Stimulated activated CD4-positive, alpha-beta T cell treated with anti-CD3 and anti-CD28 coated beads, TNF-alpha, amount 100 ng/mL, for 4 hours (primary cell): ENCODE measurements at regions not wholly inside any gene's neighbourhood (a gene's known extent, or its start where the extent isn't known, plus 50 kb on each side); places are given as distances from the start of the nearest gene placed in this dataset.
"Not testable (repeated sequence)": the region's sequence is repeated elsewhere in the genome, so short reads cannot be mapped to it uniquely, and the experiment has no call there.

ENCODE experiments used
- DNase-seq, 3 experiments: peaks; one replicate each; pipeline ENCODE4 v3.0.0-alpha.2; 2020; ENCODE audit warnings: low read depth in 3 of 3

DNA sequence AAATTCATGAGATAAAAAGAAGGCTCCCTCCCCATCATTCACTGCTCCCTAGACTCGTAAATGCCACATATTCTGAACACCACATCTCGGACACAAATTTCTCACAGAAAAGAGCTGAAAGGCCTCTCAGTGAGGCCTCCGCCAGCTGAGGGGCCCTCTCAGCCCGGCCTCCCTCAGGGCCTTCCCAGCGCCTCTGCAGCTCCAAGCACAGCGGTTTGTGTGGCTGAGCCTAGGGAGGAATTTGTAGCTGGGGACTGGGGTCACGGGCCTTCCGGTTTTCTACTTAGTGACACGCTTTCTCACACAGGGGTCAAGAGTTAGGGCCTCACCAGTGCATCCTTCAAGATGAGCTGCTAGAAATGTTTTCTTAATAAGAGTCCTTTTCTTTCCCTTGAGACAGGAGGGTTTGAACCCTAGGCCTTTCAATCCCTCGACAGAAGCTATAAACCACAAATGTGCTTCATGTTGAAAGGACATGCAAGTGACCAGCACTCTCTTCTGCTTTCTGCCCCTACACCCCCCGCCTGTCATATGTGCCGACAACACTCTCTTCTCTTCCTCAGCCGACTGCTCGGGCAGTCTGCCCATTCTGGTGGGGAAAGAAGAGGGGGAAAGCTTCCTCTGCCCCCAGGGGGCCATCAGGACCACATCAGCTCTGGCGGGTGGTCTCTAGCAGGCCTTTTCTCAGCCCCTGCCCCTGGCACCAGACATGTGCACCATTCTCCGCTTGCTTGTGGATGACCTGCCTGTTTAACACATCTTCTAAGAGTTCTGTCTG is 104.9 kb downstream of the CHIC2 start:
- DNase-seq, result no peak

DNA sequence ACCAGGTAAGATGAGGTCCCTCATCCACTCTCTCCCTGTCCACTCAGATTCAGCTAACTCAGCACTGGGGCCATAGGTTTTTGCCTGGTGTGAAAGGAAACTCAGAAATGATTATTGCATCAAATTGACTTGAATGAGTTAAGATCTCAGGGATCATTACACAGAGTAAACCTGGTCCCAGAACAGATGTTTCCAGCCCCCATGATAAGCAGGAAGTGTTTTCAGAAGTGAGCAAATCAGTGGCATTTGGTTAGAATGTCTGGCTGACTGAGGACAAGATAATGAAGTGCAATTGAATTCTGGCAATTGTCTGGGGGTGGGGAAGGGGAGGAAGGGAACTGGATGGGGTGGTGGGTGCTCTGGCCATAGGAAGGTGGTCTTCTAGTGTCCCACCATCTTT is 108.0 kb downstream of the CHIC2 start:
- no peak for DNase-seq

DNA sequence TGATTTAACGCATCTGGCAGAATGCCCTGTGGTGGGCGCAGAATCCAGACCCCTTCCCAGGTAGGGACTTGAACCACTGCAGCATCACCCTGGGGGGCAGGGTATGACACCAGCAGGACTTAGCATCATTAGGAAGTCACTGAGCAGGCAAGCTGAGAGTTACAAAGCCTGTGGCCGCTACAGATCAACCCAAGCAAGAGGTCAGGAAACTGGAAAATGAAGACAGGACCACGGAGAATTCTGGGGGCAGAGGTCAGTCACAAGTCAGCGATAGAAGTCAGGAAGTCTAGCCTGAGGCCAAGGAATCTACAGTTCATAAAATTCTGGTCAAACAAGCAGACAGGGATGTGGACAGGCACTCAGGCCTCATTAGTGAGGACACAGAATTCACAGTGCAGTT is 108.4 kb downstream of the CHIC2 start:
- no peak for DNase-seq

DNA sequence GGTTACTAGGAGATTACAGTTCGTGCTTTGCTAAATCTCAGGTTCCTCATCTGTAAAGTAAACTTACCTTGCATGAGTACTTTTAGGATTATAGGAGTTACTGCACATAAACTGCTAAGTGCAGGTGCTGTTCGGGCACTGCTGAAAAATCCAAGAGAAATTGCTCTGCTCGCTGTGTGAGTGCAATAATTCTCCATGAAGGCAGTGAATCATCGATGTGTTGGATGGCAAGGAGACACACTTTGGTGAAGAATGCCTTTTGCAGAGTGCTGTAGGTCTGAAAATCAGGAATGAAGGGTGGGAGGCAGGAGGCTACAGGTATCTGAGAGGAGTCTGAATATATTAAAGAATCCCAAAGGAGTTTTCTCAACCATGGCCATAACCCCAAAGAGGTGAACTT is 113.0 kb downstream of the CHIC2 start:
- DNase-seq, result no peak

- DNase-seq, result no peak
Observed at GRCh38 chr4:53943345-53944085, 120.9 kb downstream of the CHIC2 start.

DNA sequence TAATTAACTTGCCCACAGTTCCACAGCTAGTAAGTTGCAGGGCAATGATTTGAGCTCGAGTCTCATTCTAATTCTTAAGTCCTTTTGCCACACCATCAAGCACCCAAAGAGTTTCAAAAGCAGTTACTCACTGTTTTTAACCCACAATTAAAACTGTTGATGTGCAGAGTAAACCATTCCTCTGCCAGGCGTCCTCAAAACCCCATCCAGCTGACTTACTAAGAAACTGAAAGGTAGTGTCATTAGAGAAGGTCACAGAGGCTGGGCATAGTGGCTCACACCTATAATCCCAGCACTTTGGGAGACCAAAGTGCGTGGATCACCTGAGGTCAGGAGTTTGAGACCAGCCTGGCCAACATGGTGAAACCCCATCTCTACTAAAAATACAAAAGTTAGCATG is 121.7 kb downstream of the CHIC2 start:
- DNase-seq, result no peak

DNA sequence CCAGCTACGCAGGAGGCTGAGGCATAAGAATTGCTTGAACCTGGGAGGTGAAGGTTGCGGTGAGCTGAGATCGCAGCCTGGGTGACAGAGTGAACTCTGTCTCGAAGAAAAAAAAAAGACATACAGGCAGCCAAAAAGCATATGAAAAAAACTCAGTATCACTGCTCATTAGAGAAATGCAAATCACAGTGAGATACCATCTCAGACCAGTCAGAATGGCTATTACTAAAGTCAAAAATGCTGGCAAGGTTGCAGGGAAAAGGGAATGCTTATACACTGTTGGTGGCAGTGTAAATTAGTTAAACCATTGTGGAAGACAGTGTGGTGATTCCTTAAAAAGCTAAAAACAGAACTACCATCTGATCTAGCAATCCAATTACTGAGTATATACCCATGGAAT is 123.1 kb downstream of the CHIC2 start:
- no peak for DNase-seq

GRCh38 chr4:53939892-53940291 is 124.5 kb downstream of the CHIC2 start:
- DNase-seq, result not testable (repeated sequence)

- DNase-seq, result no peak
Observed at GRCh38 chr4:53937918-53938317, 126.5 kb downstream of the CHIC2 start.

- no peak for DNase-seq
Observed at GRCh38 chr4:53937327-53937726, 127.1 kb downstream of the CHIC2 start.

GRCh38 chr4:53935780-53936179 is 128.6 kb downstream of the CHIC2 start:
- no peak for DNase-seq

- DNase-seq, result no peak
Observed at GRCh38 chr4:53932796-53933610, 131.4 kb downstream of the CHIC2 start.

DNA sequence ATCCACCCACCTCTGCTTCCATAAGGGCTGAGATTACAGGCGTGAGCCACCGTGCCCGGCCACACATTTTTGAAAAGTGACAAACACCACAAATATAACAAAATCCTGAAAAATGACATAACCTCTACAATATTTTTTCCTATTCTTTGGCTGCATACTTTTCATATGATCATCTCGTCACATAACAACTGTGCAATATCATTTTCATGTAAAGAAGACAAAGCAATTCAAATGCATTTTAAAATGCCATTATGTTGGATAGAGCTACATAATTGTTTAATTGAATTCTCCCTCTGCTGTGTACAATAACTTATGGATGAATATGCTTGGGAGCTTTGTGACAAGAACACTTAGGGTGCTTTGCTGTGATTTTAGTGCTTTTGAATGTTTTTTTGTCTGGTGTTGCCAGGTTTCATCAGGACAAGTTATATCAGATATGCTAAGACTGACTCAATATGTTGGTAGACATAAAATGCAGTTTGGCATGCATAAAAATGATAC is 132.9 kb downstream of the CHIC2 start:
- DNase-seq, result no peak

GRCh38 chr4:53929955-53930798 is 134.2 kb downstream of the CHIC2 start:
- peak; percentile 5 to 20 (median 11) for DNase-seq

DNA sequence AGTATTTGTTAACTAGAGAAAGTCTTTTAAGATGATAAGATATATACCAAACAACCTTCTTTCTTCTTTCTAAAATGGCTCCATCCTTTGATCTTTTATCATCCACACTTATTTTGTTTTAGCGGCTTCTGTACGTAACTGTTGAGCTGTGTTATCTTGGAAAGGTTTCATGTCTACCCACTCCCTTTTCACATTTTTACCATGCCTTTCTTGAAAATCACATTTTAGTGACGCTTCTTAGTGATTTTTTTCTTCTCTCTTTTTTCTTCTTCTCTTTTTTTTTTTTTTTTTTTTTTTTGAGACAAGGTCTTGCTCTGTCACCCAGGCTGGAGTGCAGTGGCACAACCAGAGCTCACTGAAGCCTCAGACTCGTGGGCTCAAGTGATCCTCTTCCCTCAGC is 135.1 kb downstream of the CHIC2 start:
- DNase-seq, result no peak

DNA sequence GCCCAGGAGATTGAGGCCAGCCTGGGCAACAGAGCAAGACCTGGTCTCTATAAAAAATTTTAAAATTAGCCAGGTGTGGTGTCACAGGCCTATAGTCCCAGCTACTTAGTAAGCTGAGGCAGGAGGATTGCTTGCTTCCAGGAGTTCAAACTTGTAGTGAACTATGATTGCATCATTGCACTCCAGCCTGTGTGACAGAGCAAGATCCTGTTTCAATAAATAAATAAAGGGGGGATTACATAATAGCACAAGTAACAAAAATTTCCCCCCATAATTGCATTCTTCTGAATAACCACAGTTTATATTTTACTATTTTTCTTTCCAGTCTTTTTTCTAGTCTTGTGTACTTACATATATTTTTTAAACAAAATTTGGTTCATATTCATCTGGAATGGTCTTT is 135.6 kb downstream of the CHIC2 start:
- DNase-seq, result no peak

DNA sequence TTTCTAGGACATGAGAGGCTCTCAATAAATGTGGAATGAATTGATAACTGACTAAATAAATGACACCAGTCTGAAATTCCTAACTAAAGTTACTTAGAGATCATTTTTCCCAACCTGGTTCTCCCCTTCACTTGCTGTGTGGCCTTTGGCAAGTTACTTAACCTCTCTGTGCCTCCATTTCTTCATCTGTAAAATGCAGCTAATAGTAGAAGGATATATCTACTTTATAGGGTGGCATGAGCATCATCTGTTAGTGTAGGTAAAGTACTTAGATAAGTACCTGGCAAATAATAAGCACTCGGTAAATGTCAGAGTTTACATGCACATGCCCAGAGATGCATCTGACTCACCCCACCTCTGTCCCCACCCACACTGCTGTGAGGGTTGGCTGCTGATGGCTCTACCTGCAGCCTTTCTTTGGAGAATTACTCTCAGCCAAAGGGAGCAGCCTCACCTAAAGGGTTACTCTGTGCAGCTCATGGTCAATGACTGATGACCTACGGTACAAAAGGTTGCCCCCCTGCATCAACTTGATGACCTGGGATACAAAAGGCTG is 139.3 kb downstream of the CHIC2 start:
- no peak for DNase-seq

GRCh38 chr4:53924333-53925049 is 139.9 kb downstream of the CHIC2 start:
- no peak for DNase-seq

GRCh38 chr4:53923921-53924320 is 140.5 kb downstream of the CHIC2 start:
- DNase-seq, result no peak

- no peak for DNase-seq
Observed at GRCh38 chr4:53921856-53922255, 142.5 kb downstream of the CHIC2 start.
